Activated naive CD4-positive, alpha-beta T cell treated with anti-CD3 and anti-CD28 coated beads, Interleukin-2, amount 10 ng/mL, durations not matched to agents 7 days and 5 days (primary cell): ENCODE measurements at regions not wholly inside any gene's neighbourhood (a gene's known extent, or its start where the extent isn't known, plus 50 kb on each side); places are given as distances from the start of the nearest gene placed in this dataset.

Experiments used
- CTCF ChIA-PET: fragments of 350-600 bp; sonication (Branson Sonifier 250); formaldehyde crosslinking; loops from one replicate; lab custom pipeline; 2021; ENCODE audit warnings: antibody characterized with exemption; lab: Charles Lee
- DNase-seq: peaks from one replicate; pipeline ENCODE4 v3.0.0-alpha.2; 2020
- H3K27ac Mint-ChIP-seq: one replicate; pipeline ENCODE4 v1.8.0; 2021; ENCODE audit warnings: mild to moderate bottlenecking, moderate library complexity, mixed read lengths
- H3K27me3 Mint-ChIP-seq: one replicate; pipeline ENCODE4 v1.8.0; 2021; ENCODE audit warnings: mild to moderate bottlenecking, mixed read lengths
- H3K36me3 Mint-ChIP-seq: one replicate; pipeline ENCODE4 v1.8.0; 2021; ENCODE audit warnings: mixed read lengths
- H3K4me1 Mint-ChIP-seq: one replicate; pipeline ENCODE4 v1.8.0; 2021; ENCODE audit warnings: mixed read lengths
- H3K4me3 Mint-ChIP-seq: one replicate; pipeline ENCODE4 v1.8.0; 2021; ENCODE audit warnings: mild to moderate bottlenecking, moderate library complexity, mixed read lengths
- H3K9me3 Mint-ChIP-seq: one replicate; pipeline ENCODE4 v1.8.0; 2021; ENCODE audit warnings: mixed read lengths

- no peak overlapping the region for H3K4me3 Mint-ChIP-seq
- no peak for DNase-seq
- H3K4me1 Mint-ChIP-seq, result no peaks in the 10 kb centered on the region
- CTCF ChIA-PET, result no interaction called here
- H3K27ac Mint-ChIP-seq, result no peak overlapping the region
- peaks cover 2% of the 10 kb centered on the region for H3K36me3 Mint-ChIP-seq
- no peaks in the 10 kb centered on the region for H3K27me3 Mint-ChIP-seq
- H3K9me3 Mint-ChIP-seq, result peaks cover 2% of the 10 kb centered on the region
Measured at GRCh38 chr1:163257763-163258162, 55.0 kb upstream of the RGS5 start.

GRCh38 chr1:163258181-163258580 lies 55.5 kb upstream of the RGS5 start:
- no peak overlapping the region for H3K27ac Mint-ChIP-seq
- peaks cover 2% of the 10 kb centered on the region for H3K36me3 Mint-ChIP-seq
- H3K4me1 Mint-ChIP-seq, result no peaks in the 10 kb centered on the region
- CTCF ChIA-PET, result no interaction called here
- H3K4me3 Mint-ChIP-seq, result no peak overlapping the region
- no peak for DNase-seq
- peaks cover 2% of the 10 kb centered on the region for H3K9me3 Mint-ChIP-seq
- no peaks in the 10 kb centered on the region for H3K27me3 Mint-ChIP-seq

- Mint-ChIP-seq H3K27ac (no peak overlapping the region), H3K27me3 (no peaks in the 10 kb centered on the region), H3K4me1 (no peaks in the 10 kb centered on the region), H3K4me3 (no peak overlapping the region), H3K36me3 (peaks cover 2% of the 10 kb centered on the region), H3K9me3 (no peaks in the 10 kb centered on the region)
- no peak for DNase-seq
- CTCF ChIA-PET, result no interaction called here
Measured at GRCh38 chr1:163263818-163264655, 57.7 kb upstream of the NUF2 start.

GRCh38 chr1:163265547-163265946 lies 56.2 kb upstream of the NUF2 start:
- H3K27me3 Mint-ChIP-seq, result no peaks in the 10 kb centered on the region
- no peaks in the 10 kb centered on the region for H3K4me1 Mint-ChIP-seq
- H3K36me3 Mint-ChIP-seq, result no peaks in the 10 kb centered on the region

GRCh38 chr1:163267962-163268361 lies 53.8 kb upstream of the NUF2 start:
- no peaks in the 10 kb centered on the region for H3K36me3 Mint-ChIP-seq

More at GRCh38 chr1:163265547-163265946, 56.2 kb upstream of the NUF2 start:
- Mint-ChIP-seq H3K27ac (no peak overlapping the region), H3K4me3 (no peak overlapping the region), H3K9me3 (no peaks in the 10 kb centered on the region)
- CTCF ChIA-PET, result no interaction called here
- no peak for DNase-seq

GRCh38 chr1:163271535-163271934 lies 50.2 kb upstream of the NUF2 start:
- H3K4me1 Mint-ChIP-seq, result no peaks in the 10 kb centered on the region
- no peak for DNase-seq
- no peaks in the 10 kb centered on the region for H3K27me3 Mint-ChIP-seq
- H3K4me3 Mint-ChIP-seq, result no peak overlapping the region
- H3K27ac Mint-ChIP-seq, result no peak overlapping the region
- CTCF ChIA-PET, result no interaction called here
- H3K36me3 Mint-ChIP-seq, result peaks cover 5% of the 10 kb centered on the region
- no peaks in the 10 kb centered on the region for H3K9me3 Mint-ChIP-seq

More at GRCh38 chr1:163267962-163268361, 53.8 kb upstream of the NUF2 start:
- Mint-ChIP-seq H3K4me3 (no peak overlapping the region), H3K27ac (no peak overlapping the region), H3K4me1 (no peaks in the 10 kb centered on the region), H3K9me3 (no peaks in the 10 kb centered on the region), H3K27me3 (no peaks in the 10 kb centered on the region)
- no peak for DNase-seq
- CTCF ChIA-PET, result interaction anchor here (0.6 kb wide), 1 partner anchor 414 kb away, joined by 3 read pairs; no protein-coding TSS in a partner anchor
